A549 (cell line): ENCODE measurements at regions not wholly inside any gene's neighbourhood (a gene's known extent, or its start where the extent isn't known, plus 50 kb on each side); places are given as distances from the start of the nearest gene placed in this dataset.

ENCODE experiments used
- ATAC-seq, 2 experiments: fragments of 200-7000 bp in 1 of 2; fragments of >200 bp in 1 of 2; cut with Nextera tagmentation in 1 of 2; cut with Tn5 transposase in 1 of 2; 3 replicates each; pipeline versions ENCODE4 v1.8.0 to v1.9.1; 2018 to 2020; ENCODE audit warnings: mild to moderate bottlenecking in 1 of 2, moderate library complexity in 1 of 2
- CTCF ChIA-PET: fragments of 300-600 bp; sonication (Branson Sonifier 250); formaldehyde crosslinking; extraction: SDS; loops from one replicate; lab custom pipeline; 2021; ENCODE audit warnings: antibody characterized with exemption, inconsistent platforms; lab: Yijun Ruan, JAX
- POLR2A ChIA-PET: fragments of 350-600 bp; formaldehyde crosslinking; extraction: SDS; loops from one replicate; lab custom pipeline; 2021; ENCODE audit warnings: antibody characterized with exemption, inconsistent platforms; lab: Yijun Ruan, JAX
- DNase-seq, 2 experiments: peaks; one replicate each; pipeline versions ENCODE4 v3.0.0 to v3.0.0-alpha.2; 2011 to 2016; ENCODE audit warnings: low read depth in 1 of 2, low spot score in 1 of 2
- FAIRE-seq: peaks from 2 replicates; lab custom pipeline; 2011; peaks lifted over from hg19 to GRCh38; lab: Jason Lieb, UNC
- H3K27ac ChIP-seq, 2 experiments: fragments of >200 bp; sonication (Bioruptor Twin); formaldehyde crosslinking; 3 replicates each; pipeline ENCODE4 v1.5.1; 2016 to 2017
- H3K4me1 ChIP-seq: fragments of >200 bp; sonication (Bioruptor Twin); formaldehyde crosslinking; 3 replicates; pipeline ENCODE4 v1.6.1; 2016
- H3K4me2 ChIP-seq: fragments of >200 bp; sonication (Bioruptor Twin); formaldehyde crosslinking; 3 replicates; pipeline ENCODE4 v1.6.1; 2016
- H3K4me3 ChIP-seq: fragments of >200 bp; sonication (Bioruptor Twin); formaldehyde crosslinking; 3 replicates; pipeline ENCODE4 v1.5.1; 2016
- H3K9me3 ChIP-seq: fragments of >200 bp; sonication (Bioruptor Twin); formaldehyde crosslinking; 3 replicates; pipeline ENCODE4 v1.6.1; 2016
- BHLHE40 ChIP-seq: IDR thresholded peaks from 2 replicates; pipeline ENCODE4 v1.6.1; 2012; ENCODE audit warnings: low read depth, low read length, inconsistent platforms
- CBX2 ChIP-seq: fragments of 200-600 bp; sonication (generic); IDR thresholded peaks from 2 replicates; pipeline ENCODE4 v1.6.1; 2016; ENCODE audit warnings: low read depth, mild to moderate bottlenecking, borderline replicate concordance
- E2F6 ChIP-seq: IDR thresholded peaks from 2 replicates; pipeline ENCODE4 v1.6.1; 2012; ENCODE audit warnings: low read depth, borderline replicate concordance
- EHMT2 ChIP-seq: fragments of 200-600 bp; sonication (generic); IDR thresholded peaks from 2 replicates; pipeline ENCODE4 v1.6.1; 2016; ENCODE audit warnings: antibody characterized with exemption, low read depth, mild to moderate bottlenecking, moderate library complexity
- EP300 ChIP-seq, 2 experiments: fragments of >200 bp; sonication (Bioruptor Twin); formaldehyde crosslinking; IDR thresholded peaks; 2 replicates in 1 of 2; 3 replicates in 1 of 2; pipeline ENCODE4 v1.6.1; 2016 to 2017
- ESRRA ChIP-seq: fragments of 150-350 bp; IDR thresholded peaks from 2 replicates; pipeline ENCODE4 v1.6.1; 2014; ENCODE audit warnings: mild to moderate bottlenecking, low read length, borderline replicate concordance
- FOSL2 ChIP-seq, 2 experiments: fragments of 450-650 bp in 1 of 2; fragments of >200 bp in 1 of 2; sonication (Bioruptor Twin) in 1 of 2; formaldehyde crosslinking; IDR thresholded peaks; 2 replicates each; pipeline versions ENCODE4 v1.5.0 to v1.6.1; 2016 to 2020; ENCODE audit warnings: mild to moderate bottlenecking in 1 of 2, moderate library complexity in 1 of 2
- HEYL ChIP-seq: fragments of 250-450 bp; sonication (Bioruptor Pico); IDR thresholded peaks from 2 replicates; pipeline ENCODE4 v1.8.0; 2021; ENCODE audit warnings: mild to moderate bottlenecking, moderate library complexity
- HOXB13 ChIP-seq: fragments of 250-450 bp; sonication (Bioruptor Pico); IDR thresholded peaks from 2 replicates; pipeline ENCODE4 v1.5.0; 2020; ENCODE audit warnings: low read depth, mild to moderate bottlenecking, moderate library complexity
- HOXB5 ChIP-seq: fragments of 250-450 bp; sonication (Bioruptor Pico); IDR thresholded peaks from 2 replicates; pipeline ENCODE4 v1.5.0; 2020; ENCODE audit warnings: mild to moderate bottlenecking, moderate library complexity
- JUN ChIP-seq, 2 experiments: fragments of >200 bp; sonication (Bioruptor Twin); formaldehyde crosslinking; IDR thresholded peaks; 2 replicates in 1 of 2; 3 replicates in 1 of 2; pipeline ENCODE4 v1.6.1; 2016 to 2017
- JUNB ChIP-seq: fragments of >200 bp; sonication (Bioruptor Twin); formaldehyde crosslinking; IDR thresholded peaks from 2 replicates; pipeline ENCODE4 v1.6.1; 2016
- KDM1A ChIP-seq: fragments of 200-600 bp; sonication (generic); IDR thresholded peaks from 2 replicates; pipeline ENCODE4 v1.6.1; 2016; ENCODE audit warnings: low read depth, mild to moderate bottlenecking
- KDM5A ChIP-seq: fragments of 200-600 bp; sonication (generic); IDR thresholded peaks from 2 replicates; pipeline ENCODE4 v1.6.1; 2016; ENCODE audit warnings: antibody characterized with exemption, mild to moderate bottlenecking
- MAFK ChIP-seq: fragments of 450-650 bp; IDR thresholded peaks from 2 replicates; pipeline ENCODE4 v1.6.1; 2014; ENCODE audit not compliant: partially characterized antibody
- NFE2L2 ChIP-seq: fragments of 150-350 bp; conservative IDR thresholded peaks from 2 replicates; pipeline ENCODE4 v1.6.1; 2014; ENCODE audit warnings: low read length
- PHF8 ChIP-seq: fragments of 200-600 bp; sonication (generic); IDR thresholded peaks from 2 replicates; pipeline ENCODE4 v1.6.1; 2016; ENCODE audit warnings: low read depth, mild to moderate bottlenecking, antibody characterized with exemption, moderate library complexity, borderline replicate concordance
- ZSCAN20 ChIP-seq: fragments of 250-450 bp; sonication (Bioruptor Pico); IDR thresholded peaks from 2 replicates; pipeline ENCODE4 v1.8.0; 2022; ENCODE audit warnings: mild to moderate bottlenecking, moderate library complexity
- WGBS: methylation state at CpG from one replicate; pipeline ENCODE4 v1.1.6; 2017; ENCODE audit errors: missing lambda C conversion rate; 5-methylcytosine and 5-hydroxymethylcytosine counted together
- TF ChIP-seq, protein P1 (sequence below): fragments of 200-600 bp; sonication (generic); IDR thresholded peaks from 2 replicates; pipeline ENCODE4 v1.6.1; 2016; ENCODE audit warnings: antibody characterized with exemption, mild to moderate bottlenecking, moderate library complexity
- TF ChIP-seq, protein P2 (sequence below): fragments of >200 bp; sonication (Bioruptor Twin); formaldehyde crosslinking; IDR thresholded peaks from 3 replicates; pipeline ENCODE4 v1.5.1; 2016
- TF ChIP-seq, protein P3 (sequence below): IDR thresholded peaks from 2 replicates; pipeline ENCODE4 v1.6.1; 2012

DNA sequence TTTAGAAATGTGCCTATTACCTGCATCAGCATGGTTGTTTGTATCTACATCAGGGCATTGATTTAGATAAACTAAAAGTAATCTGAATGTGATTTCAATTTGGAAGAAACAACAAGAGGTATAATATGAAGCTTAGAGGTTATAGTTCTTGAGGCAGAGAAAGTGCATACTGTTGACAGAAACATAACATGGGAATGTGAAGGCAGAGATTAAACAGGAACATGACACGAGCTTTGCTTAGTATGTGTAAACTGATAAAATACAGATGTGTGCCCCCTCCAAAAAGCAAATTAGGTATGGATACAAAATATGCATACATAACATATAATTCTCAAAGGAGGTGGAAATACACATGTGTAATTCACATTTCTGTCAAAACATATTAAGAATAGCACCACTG, 1180.2 kb upstream of the ADGRL3 start:
- CTCF ChIA-PET: no interaction called here
- TF ChIP-seq KDM1A (no peak), E2F6 (no peak), HOXB5 (CRISPR knock-in tag) (no peak), NFE2L2 (no peak), FOSL2 (IDR thresholded peaks at IDR 0.05) (no peak), FOSL2 (CRISPR knock-in tag; IDR thresholded peaks at IDR 0.05) (no peak), JUN (IDR thresholded peaks at IDR 0.05) (no peak), PHF8 (no peak), EP300 (IDR thresholded peaks at IDR 0.05) (no peak), ZSCAN20 (CRISPR knock-in tag) (no peak), KDM5A (no peak), MAFK (no peak), HEYL (CRISPR knock-in tag) (no peak), CBX2 (no peak), JUNB (no peak), ESRRA (no peak), EHMT2 (no peak), BHLHE40 (no peak)
- TF ChIP-seq, protein P1, sequence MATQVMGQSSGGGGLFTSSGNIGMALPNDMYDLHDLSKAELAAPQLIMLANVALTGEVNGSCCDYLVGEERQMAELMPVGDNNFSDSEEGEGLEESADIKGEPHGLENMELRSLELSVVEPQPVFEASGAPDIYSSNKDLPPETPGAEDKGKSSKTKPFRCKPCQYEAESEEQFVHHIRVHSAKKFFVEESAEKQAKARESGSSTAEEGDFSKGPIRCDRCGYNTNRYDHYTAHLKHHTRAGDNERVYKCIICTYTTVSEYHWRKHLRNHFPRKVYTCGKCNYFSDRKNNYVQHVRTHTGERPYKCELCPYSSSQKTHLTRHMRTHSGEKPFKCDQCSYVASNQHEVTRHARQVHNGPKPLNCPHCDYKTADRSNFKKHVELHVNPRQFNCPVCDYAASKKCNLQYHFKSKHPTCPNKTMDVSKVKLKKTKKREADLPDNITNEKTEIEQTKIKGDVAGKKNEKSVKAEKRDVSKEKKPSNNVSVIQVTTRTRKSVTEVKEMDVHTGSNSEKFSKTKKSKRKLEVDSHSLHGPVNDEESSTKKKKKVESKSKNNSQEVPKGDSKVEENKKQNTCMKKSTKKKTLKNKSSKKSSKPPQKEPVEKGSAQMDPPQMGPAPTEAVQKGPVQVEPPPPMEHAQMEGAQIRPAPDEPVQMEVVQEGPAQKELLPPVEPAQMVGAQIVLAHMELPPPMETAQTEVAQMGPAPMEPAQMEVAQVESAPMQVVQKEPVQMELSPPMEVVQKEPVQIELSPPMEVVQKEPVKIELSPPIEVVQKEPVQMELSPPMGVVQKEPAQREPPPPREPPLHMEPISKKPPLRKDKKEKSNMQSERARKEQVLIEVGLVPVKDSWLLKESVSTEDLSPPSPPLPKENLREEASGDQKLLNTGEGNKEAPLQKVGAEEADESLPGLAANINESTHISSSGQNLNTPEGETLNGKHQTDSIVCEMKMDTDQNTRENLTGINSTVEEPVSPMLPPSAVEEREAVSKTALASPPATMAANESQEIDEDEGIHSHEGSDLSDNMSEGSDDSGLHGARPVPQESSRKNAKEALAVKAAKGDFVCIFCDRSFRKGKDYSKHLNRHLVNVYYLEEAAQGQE: no peak
- TF ChIP-seq, protein P2, sequence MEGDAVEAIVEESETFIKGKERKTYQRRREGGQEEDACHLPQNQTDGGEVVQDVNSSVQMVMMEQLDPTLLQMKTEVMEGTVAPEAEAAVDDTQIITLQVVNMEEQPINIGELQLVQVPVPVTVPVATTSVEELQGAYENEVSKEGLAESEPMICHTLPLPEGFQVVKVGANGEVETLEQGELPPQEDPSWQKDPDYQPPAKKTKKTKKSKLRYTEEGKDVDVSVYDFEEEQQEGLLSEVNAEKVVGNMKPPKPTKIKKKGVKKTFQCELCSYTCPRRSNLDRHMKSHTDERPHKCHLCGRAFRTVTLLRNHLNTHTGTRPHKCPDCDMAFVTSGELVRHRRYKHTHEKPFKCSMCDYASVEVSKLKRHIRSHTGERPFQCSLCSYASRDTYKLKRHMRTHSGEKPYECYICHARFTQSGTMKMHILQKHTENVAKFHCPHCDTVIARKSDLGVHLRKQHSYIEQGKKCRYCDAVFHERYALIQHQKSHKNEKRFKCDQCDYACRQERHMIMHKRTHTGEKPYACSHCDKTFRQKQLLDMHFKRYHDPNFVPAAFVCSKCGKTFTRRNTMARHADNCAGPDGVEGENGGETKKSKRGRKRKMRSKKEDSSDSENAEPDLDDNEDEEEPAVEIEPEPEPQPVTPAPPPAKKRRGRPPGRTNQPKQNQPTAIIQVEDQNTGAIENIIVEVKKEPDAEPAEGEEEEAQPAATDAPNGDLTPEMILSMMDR: no peak
- TF ChIP-seq, protein P3, sequence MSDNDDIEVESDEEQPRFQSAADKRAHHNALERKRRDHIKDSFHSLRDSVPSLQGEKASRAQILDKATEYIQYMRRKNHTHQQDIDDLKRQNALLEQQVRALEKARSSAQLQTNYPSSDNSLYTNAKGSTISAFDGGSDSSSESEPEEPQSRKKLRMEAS: no peak
- Histone ChIP-seq H3K4me2 (no peak overlapping the region), H3K4me3 (no peak overlapping the region), H3K27ac (no peak overlapping the region), H3K9me3 (no peaks in the 10 kb centered on the region), H3K4me1 (no peaks in the 10 kb centered on the region)
- no peak for DNase-seq
- FAIRE-seq: no peak
- WGBS: 22% methylated on average over 1 of the region's 1 CpG
- ATAC-seq: no peak
- POLR2A ChIA-PET: no interaction called here

- no peak for FAIRE-seq
- ChIA-PET POLR2A (no interaction called here), CTCF (no interaction called here)
- no peaks in the 10 kb centered on the region for H3K4me1 ChIP-seq
- TF ChIP-seq HOXB13 (CRISPR knock-in tag): no peak
- DNase-seq: no peak
- ATAC-seq: no peak
- no peak overlapping the region for H3K4me3 ChIP-seq
- H3K9me3 ChIP-seq: no peaks in the 10 kb centered on the region
- no peak overlapping the region for H3K27ac ChIP-seq
- 61% methylated on average over 4 of the region's 4 CpGs for WGBS
- no peak overlapping the region for H3K4me2 ChIP-seq
These were observed 1179.7 kb upstream of the ADGRL3 start for GRCh38 chr4:60020389-60020788.
